Chondrocyte (in vitro differentiated cells): ENCODE measurements at regions not wholly inside any gene's neighbourhood (a gene's known extent, or its start where the extent isn't known, plus 50 kb on each side); places are given as distances from the start of the nearest gene placed in this dataset.

Source experiments
- DNase-seq: peaks from one replicate; pipeline ENCODE4 v3.0.0; 2021; ENCODE audit warnings: mixed read lengths, low spot score
- H3K27ac Mint-ChIP-seq: one replicate; pipeline ENCODE4 v1.8.0; 2021; ENCODE audit warnings: mild to moderate bottlenecking, moderate library complexity, mixed read lengths; ENCODE audit not compliant: unreplicated experiment
- H3K27me3 Mint-ChIP-seq: 2 replicates; pipeline ENCODE4 v1.8.0; 2021; ENCODE audit warnings: low read depth, mixed read lengths
- H3K36me3 Mint-ChIP-seq: 2 replicates; pipeline ENCODE4 v1.8.0; 2021; ENCODE audit warnings: low read depth, mixed read lengths
- H3K4me1 Mint-ChIP-seq: 2 replicates; pipeline ENCODE4 v1.8.0; 2021; ENCODE audit warnings: low read depth, mild to moderate bottlenecking, mixed read lengths
- H3K4me3 Mint-ChIP-seq: one replicate; pipeline ENCODE4 v1.8.0; 2021; ENCODE audit warnings: mild to moderate bottlenecking, moderate library complexity, mixed read lengths; ENCODE audit not compliant: unreplicated experiment
- H3K9me3 Mint-ChIP-seq: 2 replicates; pipeline ENCODE4 v1.8.0; 2021; ENCODE audit warnings: low read depth, mixed read lengths
- CTCF ChIP-seq: fragments of 200-600 bp; sonication (generic); IDR thresholded peaks from 2 replicates; pipeline ENCODE4 v1.5.0; 2021; ENCODE audit warnings: antibody characterized with exemption, mild to moderate bottlenecking, moderate library complexity

GRCh38 chr2:22126106-22126505, 1002.3 kb downstream of the TDRD15 start:
- DNase-seq = no peak
- Mint-ChIP-seq H3K36me3 (no peaks in the 10 kb centered on the region), H3K27ac (no peak overlapping the region), H3K9me3 (peaks cover 6% of the 10 kb centered on the region), H3K4me3 (no peak overlapping the region), H3K27me3 (no peaks in the 10 kb centered on the region), H3K4me1 (no peaks in the 10 kb centered on the region)
- no peak for TF ChIP-seq CTCF

- Mint-ChIP-seq H3K9me3 (peaks cover 6% of the 10 kb centered on the region), H3K4me3 (no peak overlapping the region), H3K27me3 (no peaks in the 10 kb centered on the region), H3K4me1 (no peaks in the 10 kb centered on the region), H3K27ac (no peak overlapping the region), H3K36me3 (no peaks in the 10 kb centered on the region)
- no peak for DNase-seq
- TF ChIP-seq CTCF = no peak
Observed at GRCh38 chr2:22126978-22127377, 1003.2 kb downstream of the TDRD15 start.

GRCh38 chr2:22134421-22134820, 1010.7 kb downstream of the TDRD15 start:
- H3K9me3 Mint-ChIP-seq = no peaks in the 10 kb centered on the region
- no peak overlapping the region for H3K27ac Mint-ChIP-seq
- H3K36me3 Mint-ChIP-seq = no peaks in the 10 kb centered on the region
- H3K4me3 Mint-ChIP-seq = no peak overlapping the region
- no peak for TF ChIP-seq CTCF
- no peaks in the 10 kb centered on the region for H3K4me1 Mint-ChIP-seq
- DNase-seq = no peak
- H3K27me3 Mint-ChIP-seq = peaks cover 5% of the 10 kb centered on the region

GRCh38 chr2:22136446-22136845, 1012.7 kb downstream of the TDRD15 start:
- no peaks in the 10 kb centered on the region for H3K4me1 Mint-ChIP-seq
- no peak for TF ChIP-seq CTCF
- no peak for DNase-seq
- H3K27ac Mint-ChIP-seq = no peak overlapping the region
- no peaks in the 10 kb centered on the region for H3K9me3 Mint-ChIP-seq
- H3K4me3 Mint-ChIP-seq = no peak overlapping the region
- peaks cover 5% of the 10 kb centered on the region for H3K27me3 Mint-ChIP-seq
- H3K36me3 Mint-ChIP-seq = no peaks in the 10 kb centered on the region

- Mint-ChIP-seq H3K27me3 (peaks cover 2% of the 10 kb centered on the region), H3K4me1 (no peaks in the 10 kb centered on the region), H3K9me3 (peaks cover 11% of the 10 kb centered on the region), H3K27ac (no peak overlapping the region), H3K36me3 (no peaks in the 10 kb centered on the region), H3K4me3 (no peak overlapping the region)
- no peak for TF ChIP-seq CTCF
- DNase-seq = no peak
Observed at GRCh38 chr2:22143840-22144239, 1020.1 kb downstream of the TDRD15 start.
